Limb (tissue), 2 donors: ENCODE measurements at regions not wholly inside any gene's neighbourhood (a gene's known extent, or its start where the extent isn't known, plus 50 kb on each side); places are given as distances from the start of the nearest gene placed in this dataset.
"Not testable (repeated sequence)": the region's sequence is repeated elsewhere in the genome, so short reads cannot be mapped to it uniquely, and the experiment has no call there.

Experiments
- DNase-seq, 2 donors: peaks; one replicate each; pipeline ENCODE4 v3.0.0-alpha.2; 2016; ENCODE audit errors: extremely low spot score in 2 of 2

DNA sequence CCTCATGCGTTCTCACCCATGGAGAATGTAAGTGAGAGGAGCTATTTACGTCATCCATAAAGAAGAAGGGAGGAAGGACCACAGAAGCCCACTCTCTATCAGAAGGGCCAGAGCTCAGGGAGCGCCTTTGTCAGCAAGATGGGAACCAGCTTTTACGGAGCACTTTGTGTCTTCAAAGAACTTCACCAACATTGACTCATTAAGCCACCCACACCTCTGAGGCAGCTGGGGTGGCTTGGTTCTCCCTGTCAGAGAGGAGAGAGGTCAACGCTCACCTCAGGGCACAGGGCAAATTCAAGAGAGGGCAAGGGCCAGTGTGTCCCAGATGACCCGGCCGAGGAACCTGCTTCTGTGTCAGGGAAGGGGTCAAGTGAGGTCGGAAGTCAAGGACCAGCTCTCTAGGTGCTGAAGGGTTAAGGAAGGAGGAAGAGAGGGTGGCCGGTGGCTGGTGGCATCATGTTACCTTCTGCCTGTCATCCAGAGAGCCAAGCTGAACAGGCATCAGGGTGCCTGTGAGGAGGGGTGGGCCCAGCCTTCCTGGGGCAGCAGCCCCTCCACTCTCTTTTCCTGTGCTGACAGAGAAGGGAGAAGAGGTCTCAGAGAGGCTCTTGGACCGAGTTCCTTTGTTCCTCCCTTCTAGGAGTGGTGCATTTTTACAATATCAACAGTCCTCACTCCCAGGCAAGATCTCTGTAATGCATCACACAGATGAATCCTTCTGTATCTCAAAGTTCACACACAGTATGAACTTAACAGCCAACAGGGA lies 109.0 kb downstream of the ETS2 start:
- no peak for DNase-seq

DNA sequence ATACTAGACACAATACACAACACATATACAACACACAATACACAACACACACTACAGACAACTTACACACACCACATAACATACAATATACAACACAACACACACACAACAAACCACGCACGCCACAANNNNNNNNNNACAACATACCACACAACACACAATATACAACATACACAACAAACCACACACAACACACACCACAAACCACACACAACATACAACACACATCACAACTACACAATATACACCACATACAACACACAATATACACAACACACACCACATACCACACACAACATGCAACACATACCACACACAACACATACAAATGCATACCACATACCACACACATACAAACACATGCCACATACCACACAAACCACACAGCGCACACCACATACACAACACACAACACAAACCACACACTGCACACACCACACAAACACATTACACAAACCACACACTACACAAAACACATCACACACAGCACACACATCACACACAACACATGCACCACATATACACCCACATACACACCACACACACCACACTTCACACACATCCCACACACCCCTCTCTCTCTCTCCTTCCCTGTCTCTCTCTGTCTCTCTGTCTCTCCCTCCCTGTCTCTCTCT lies 108.3 kb downstream of the ETS2 start:
- DNase-seq: no peak

DNA sequence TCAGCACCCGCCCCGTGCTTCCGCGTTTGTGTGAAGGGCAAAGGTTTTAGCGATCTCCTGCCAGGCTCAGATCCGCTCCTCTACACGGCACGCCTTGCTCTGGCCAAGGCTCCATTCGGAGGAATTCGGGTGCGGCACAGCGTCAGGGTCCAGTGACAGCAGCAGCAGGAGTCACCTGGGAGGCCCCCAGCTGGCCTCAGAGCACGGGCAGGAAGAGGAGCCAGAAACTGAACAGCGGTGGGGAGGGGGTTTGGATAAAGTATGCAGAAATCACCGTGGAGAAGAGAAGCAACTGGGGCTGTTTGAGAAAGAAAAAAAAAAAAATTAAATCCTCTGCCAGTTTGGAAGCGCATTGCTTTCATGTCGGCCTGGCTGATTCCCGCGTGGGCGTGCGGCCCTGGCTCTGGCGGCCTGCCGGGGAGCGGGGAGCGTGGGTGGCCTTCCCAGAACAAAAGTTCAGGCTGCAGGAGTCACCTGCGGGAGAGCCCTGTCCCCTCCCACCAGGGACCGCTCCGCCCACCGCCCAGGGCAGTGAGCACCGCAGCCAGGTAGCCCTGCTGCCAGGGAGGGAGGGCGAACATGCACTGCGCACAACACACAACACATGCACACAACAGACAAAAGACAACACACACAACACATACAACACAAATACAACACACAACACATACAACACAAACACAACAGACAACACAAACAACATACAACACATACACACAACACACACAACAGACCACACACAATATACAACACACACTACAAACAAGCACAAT lies 107.6 kb downstream of the ETS2 start:
- peak; percentile 75 to 84 for DNase-seq

GRCh38 chr21:38912789-38913119 lies 107.0 kb downstream of the ETS2 start:
- DNase-seq: no peak

DNA sequence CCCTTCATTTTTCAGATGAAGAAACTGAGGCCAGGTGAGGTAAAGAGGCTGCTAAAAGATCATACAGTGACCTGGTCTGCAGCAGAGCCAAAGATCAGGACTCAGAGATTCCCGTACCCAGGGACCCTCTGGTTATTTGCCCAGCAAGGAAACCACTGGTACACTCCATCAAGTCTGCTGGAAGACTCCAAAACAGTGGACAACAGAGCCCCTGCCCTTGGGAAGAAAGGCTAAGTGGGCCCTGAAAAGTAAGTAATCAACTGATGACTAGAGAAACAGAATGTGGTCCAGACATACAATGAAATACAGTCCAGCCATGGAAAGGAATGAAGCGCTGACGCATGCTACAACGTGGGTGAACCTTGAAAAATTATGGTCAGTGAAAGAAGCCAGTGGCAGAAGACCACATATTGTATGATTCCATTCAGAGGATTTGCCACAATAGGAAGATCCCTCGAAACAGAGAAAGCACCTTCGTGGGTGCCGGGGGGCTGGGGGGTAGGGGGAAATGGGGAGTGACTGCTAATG lies 106.4 kb downstream of the ETS2 start:
- no peak for DNase-seq

- no peak for DNase-seq
Observed at GRCh38 chr21:38911484-38912101, 105.9 kb downstream of the ETS2 start.

GRCh38 chr21:38910390-38911067 lies 104.8 kb downstream of the ETS2 start:
- no peak for DNase-seq

DNA sequence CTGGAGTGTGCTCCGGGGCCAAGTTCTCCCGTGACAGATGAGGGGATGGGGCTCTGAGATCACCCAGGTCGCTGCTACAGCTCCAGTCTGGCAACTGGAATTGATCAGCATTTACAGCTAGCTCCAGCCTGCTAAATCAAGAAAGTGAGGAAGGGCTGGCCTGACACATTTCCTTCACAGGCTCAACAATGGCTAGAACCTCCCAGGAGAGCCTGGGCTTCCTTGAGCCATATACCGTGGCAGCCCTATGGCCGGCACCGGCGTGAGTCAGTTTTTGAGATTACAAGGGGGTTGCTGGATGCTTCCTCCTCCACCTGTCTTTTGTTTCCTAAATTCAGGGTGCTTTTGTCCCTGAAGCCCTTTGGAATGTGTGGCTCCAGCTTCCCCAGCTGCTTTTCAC lies 104.2 kb downstream of the ETS2 start:
- no peak for DNase-seq

DNA sequence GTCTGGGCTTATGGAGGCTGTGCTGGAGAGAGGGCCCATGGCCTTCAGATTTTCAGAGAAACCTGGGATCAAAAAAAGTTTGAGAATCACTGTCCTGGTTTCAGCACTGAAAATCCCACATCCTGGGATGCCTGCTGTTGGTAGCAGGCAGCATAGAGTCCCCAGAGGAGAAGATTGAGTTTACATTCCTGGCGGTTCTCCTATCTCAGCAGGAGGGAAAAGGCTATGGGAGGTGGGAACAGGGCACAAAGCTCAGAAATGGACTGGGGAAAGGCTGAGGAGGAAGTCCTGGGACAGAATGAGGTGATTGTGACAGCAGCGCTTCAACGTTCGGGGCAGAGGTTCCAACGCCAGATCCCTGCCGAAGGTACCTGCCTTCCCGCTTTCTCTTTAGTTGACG lies 103.4 kb downstream of the ETS2 start:
- DNase-seq: no peak

DNA sequence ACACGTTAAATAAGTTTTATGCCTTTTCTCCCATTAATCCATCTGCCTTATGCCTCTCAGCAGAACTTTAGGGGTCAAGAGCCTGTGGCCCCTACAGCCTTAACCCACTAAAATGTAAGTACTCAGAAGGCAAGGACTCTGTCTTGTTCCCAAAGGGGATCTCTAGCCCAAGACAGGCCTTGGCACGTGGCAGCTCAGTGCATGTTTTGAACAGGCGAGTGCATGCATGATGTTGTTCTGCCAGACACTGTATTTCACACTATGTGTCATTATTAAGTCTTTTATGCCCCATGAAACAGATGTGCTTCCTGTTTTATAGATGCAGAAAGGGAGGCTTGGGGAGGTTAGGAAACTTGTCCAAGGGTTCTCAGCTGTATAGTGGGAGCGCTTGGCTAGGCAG lies 102.8 kb downstream of the ETS2 start:
- no peak for DNase-seq

GRCh38 chr21:38905752-38906151 lies 100.0 kb downstream of the ETS2 start:
- no peak for DNase-seq

GRCh38 chr21:38905328-38905727 lies 99.6 kb downstream of the ETS2 start:
- DNase-seq: no peak

DNA sequence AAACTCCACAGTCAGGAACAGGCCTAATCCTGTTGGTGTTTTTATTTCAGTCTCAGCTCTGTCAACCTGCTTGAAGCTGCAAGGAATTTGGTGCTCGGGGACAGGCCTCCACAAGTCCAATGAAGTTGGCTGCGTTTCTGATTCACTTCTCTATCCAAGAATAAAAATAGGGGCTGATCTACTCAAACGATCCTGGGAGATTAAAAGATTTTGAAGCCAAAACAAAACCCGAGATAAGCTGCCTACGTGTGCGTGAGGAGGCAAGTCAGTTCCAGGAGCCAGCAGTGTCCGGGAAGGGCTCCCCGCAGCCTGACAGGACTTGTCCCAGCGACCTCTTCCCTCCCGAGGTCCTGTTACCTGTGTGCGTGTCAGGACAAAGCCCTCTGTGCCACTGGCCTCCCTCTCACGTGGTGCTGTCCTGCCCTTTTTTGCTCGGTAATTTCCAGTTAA lies 98.0 kb downstream of the ETS2 start:
- DNase-seq: no peak

DNA sequence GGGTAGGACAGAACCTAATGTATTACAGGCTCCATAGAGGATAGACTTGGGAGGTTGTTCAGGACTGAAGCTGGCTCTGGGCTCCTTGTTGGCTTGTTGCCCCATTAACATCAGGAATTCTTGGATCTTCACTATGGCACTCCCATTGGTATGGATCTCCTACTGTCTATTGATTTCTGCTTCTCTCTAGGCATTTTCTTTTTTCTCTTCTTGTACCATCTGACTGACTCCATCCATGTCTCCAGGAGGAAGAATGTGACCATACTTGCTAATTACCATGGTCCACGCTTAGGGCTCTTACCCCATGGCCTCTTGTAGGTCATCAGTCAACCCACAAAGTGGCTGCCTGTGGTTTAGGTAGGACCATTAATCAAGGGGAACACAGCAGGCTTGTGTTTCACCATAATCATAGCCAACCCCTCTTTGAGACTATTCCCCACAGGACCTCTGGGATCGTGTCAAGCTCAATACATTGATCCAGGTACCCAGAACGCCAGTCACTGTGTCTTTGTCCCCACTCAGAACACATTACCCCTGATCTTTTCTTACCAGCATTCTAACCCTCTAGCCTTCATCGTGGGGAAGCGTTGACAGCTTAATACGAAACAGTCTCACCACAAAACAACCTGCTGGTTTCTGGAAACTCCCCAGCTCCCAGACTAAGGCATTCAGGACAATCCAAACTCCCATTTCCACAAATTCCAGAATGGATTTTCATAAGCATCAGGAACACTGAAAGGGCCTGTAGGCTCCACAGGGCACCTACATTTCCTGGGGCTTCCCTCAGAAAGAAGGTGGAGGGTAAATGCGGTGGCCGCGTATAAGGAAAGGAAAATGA lies 97.1 kb downstream of the ETS2 start:
- no peak for DNase-seq

- no peak for DNase-seq
Observed at GRCh38 chr21:38900499-38900898, 94.8 kb downstream of the ETS2 start.

DNA sequence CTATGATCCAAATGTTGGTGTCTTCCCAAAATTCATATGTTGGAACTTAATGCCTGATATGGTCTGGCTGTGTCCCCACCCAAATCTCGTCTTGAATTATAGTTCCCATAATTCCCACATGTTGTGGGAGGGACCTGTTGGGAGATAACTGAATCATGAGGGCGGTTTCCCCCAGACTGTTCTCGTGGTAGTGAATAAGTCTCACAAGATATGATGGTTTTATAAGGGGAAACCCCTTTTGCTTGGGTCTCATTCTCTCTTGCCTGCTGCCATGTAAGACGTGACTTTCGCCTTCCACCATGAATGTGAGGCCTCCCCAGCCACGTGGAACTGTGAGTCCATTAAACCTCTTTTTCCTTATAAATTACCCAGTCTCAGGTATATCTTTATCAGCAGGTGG lies 94.3 kb downstream of the ETS2 start:
- not testable (repeated sequence) for DNase-seq

GRCh38 chr21:38899277-38899947 lies 93.7 kb downstream of the ETS2 start:
- DNase-seq: no peak

DNA sequence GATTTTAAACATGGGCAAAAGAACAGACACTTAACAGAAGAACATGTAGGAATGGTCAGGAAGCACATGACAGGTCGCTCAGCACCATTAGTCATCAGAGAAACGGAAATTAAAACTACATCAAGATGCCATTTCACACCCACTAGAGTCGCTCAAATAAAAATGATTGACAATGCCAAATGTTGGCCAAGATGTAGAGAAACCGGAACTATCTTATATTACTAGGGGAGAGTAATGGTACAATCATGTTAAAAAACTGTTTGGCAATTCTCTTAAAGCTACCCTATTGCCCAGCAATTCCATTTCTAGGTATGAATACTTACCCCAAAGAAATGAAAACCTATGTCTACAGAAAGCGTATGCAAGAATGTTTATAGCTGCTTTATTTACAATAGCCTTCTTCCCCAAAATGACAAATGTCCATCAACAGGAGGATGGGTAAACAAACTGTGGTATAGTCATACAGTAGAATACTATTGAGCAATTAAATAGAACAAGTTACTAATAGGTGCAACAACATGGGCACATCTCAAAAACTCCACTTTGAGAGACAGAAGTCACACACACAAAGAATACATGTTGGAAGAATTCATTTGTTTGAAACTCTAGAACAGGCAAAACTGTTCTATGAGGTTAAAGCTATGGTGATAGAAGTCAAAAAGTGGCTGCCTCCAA lies 92.8 kb downstream of the ETS2 start:
- DNase-seq: no peak
